ENCODE measurements at regions not wholly inside any gene's neighbourhood (a gene's known extent, or its start where the extent isn't known, plus 50 kb on each side); places are given as distances from the start of the nearest gene placed in this dataset.

- no peaks in the 10 kb centered on the region for H3K9me2 ChIP-seq
- H3K9ac ChIP-seq, result no peak overlapping the region
- no peaks in the 10 kb centered on the region for H3K9me3 ChIP-seq
- WGBS (ENCODE audit: low lambda C conversion rate), result 94% methylated on average over 14 of the region's 14 CpGs
- H3K4me3 ChIP-seq (ENCODE audit: low read depth in 2 of 2, low read length in 1 of 2), result no peak overlapping the region
- ChIA-PET CTCF (interaction anchor here (0.6 to 9.2 kb wide), 124 partner anchors 10 to 1609 kb away, joined by 3 to 136 read pairs (median 5); partner anchors contain the start of gene PLXNA4), POLR2A (interaction anchor here (1.2 kb wide), 1 partner anchor 632 kb away, joined by 4 read pairs; no protein-coding TSS in a partner anchor)
- 0 out of 2 replicates have a peak overlapping the region, but pooled peaks have one; percentile 47 for H3K4me2 ChIP-seq
- no peaks in the 10 kb centered on the region for H3K79me2 ChIP-seq (ENCODE audit: insufficient read depth)
- peaks cover 28% of the 10 kb centered on the region for H3F3A ChIP-seq (replicated peaks; ENCODE audit: insufficient read depth)
- peak; percentile 40 for DNase-seq
- peaks cover 13 to 34% of the 10 kb centered on the region in 2 experiments; a peak in 3 of 4 replicates for H3K4me1 ChIP-seq (ENCODE audit: control insufficient read depth in 1 of 2, insufficient read depth in 2 of 2, low read depth in 1 of 2, low read length in 1 of 2)
- peaks cover 0 to 35% of the 10 kb centered on the region in 2 experiments for H3K36me3 ChIP-seq (replicated peaks in 1 of 2; ENCODE audit: control insufficient read depth in 1 of 2, insufficient read depth in 2 of 2, low read length in 1 of 2)
- peak overlapping the region in 1 of 2 experiments; percentile 31; a peak in 1 of 4 replicates for H3K27ac ChIP-seq (ENCODE audit: low read depth in 2 of 2, low read length in 1 of 2)
- no peak for TF ChIP-seq EP300 (IDR thresholded peaks at IDR 0.05; ENCODE audit: borderline replicate concordance in 1 of 2, low read depth in 1 of 2, low read length in 1 of 2)
- TF ChIP-seq, protein P1, sequence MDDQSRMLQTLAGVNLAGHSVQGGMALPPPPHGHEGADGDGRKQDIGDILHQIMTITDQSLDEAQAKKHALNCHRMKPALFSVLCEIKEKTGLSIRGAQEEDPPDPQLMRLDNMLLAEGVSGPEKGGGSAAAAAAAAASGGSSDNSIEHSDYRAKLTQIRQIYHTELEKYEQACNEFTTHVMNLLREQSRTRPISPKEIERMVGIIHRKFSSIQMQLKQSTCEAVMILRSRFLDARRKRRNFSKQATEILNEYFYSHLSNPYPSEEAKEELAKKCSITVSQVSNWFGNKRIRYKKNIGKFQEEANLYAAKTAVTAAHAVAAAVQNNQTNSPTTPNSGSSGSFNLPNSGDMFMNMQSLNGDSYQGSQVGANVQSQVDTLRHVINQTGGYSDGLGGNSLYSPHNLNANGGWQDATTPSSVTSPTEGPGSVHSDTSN (IDR thresholded peaks at IDR 0.05), result no peak
- no peak for TF ChIP-seq POLR2AphosphoS5 (IDR thresholded peaks at IDR 0.05; ENCODE audit: low read depth, low read length)
- TF ChIP-seq, protein P2, sequence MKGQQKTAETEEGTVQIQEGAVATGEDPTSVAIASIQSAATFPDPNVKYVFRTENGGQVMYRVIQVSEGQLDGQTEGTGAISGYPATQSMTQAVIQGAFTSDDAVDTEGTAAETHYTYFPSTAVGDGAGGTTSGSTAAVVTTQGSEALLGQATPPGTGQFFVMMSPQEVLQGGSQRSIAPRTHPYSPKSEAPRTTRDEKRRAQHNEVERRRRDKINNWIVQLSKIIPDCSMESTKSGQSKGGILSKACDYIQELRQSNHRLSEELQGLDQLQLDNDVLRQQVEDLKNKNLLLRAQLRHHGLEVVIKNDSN (IDR thresholded peaks at IDR 0.05; ENCODE audit: borderline replicate concordance, low read depth), result no peak
- no peak for TF ChIP-seq FOSL2 (IDR thresholded peaks at IDR 0.05; ENCODE audit: borderline replicate concordance, low read depth)
- TF ChIP-seq, protein P3, sequence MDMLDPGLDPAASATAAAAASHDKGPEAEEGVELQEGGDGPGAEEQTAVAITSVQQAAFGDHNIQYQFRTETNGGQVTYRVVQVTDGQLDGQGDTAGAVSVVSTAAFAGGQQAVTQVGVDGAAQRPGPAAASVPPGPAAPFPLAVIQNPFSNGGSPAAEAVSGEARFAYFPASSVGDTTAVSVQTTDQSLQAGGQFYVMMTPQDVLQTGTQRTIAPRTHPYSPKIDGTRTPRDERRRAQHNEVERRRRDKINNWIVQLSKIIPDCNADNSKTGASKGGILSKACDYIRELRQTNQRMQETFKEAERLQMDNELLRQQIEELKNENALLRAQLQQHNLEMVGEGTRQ (IDR thresholded peaks at IDR 0.05; ENCODE audit: borderline replicate concordance, low read depth, low read length), result no peak
- no peak for TF ChIP-seq EZH2phosphoT487 (IDR thresholded peaks at IDR 0.05; ENCODE audit: borderline replicate concordance, low read depth)
- TF ChIP-seq CTCF (IDR thresholded peaks at IDR 0.05), result no peak
- no peak for TF ChIP-seq GABPA (IDR thresholded peaks at IDR 0.05; ENCODE audit: low read depth)
- TF ChIP-seq TCF12 (IDR thresholded peaks at IDR 0.05), result no peak
- no peak for TF ChIP-seq CHD2 (IDR thresholded peaks at IDR 0.05; ENCODE audit: low read length, partially characterized antibody)
- TF ChIP-seq SIN3A (IDR thresholded peaks at IDR 0.05; ENCODE audit: borderline replicate concordance, low read depth, low read length), result no peak
- TF ChIP-seq NFIC (IDR thresholded peaks at IDR 0.05; ENCODE audit: borderline replicate concordance), result no peak
- no peak for TF ChIP-seq RXRA (IDR thresholded peaks at IDR 0.05; ENCODE audit: borderline replicate concordance, low read depth)
- no peak for TF ChIP-seq RCOR1 (IDR thresholded peaks at IDR 0.05; ENCODE audit: low read length)
- no peak for TF ChIP-seq TEAD4 (IDR thresholded peaks at IDR 0.05; ENCODE audit: borderline replicate concordance, insufficient read depth)
- TF ChIP-seq, protein P4, sequence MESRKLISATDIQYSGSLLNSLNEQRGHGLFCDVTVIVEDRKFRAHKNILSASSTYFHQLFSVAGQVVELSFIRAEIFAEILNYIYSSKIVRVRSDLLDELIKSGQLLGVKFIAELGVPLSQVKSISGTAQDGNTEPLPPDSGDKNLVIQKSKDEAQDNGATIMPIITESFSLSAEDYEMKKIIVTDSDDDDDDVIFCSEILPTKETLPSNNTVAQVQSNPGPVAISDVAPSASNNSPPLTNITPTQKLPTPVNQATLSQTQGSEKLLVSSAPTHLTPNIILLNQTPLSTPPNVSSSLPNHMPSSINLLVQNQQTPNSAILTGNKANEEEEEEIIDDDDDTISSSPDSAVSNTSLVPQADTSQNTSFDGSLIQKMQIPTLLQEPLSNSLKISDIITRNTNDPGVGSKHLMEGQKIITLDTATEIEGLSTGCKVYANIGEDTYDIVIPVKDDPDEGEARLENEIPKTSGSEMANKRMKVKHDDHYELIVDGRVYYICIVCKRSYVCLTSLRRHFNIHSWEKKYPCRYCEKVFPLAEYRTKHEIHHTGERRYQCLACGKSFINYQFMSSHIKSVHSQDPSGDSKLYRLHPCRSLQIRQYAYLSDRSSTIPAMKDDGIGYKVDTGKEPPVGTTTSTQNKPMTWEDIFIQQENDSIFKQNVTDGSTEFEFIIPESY (IDR thresholded peaks at IDR 0.05; ENCODE audit: borderline replicate concordance, low read depth), result no peak
- TF ChIP-seq MEF2A (IDR thresholded peaks at IDR 0.05; ENCODE audit: borderline replicate concordance, low read depth), result no peak
- H3K27me3 ChIP-seq (ENCODE audit: insufficient read depth), result no peaks in the 10 kb centered on the region
- no peaks in the 10 kb centered on the region for H4K20me1 ChIP-seq (ENCODE audit: insufficient read depth)
- H2AFZ ChIP-seq (ENCODE audit: low read depth), result no peak overlapping the region
Observed at GRCh38 chr7:131945957-131946544, 389.6 kb upstream of the PODXL start.

Data from SK-N-SH (cell line).